ENCODE measurements at regions not wholly inside any gene's neighbourhood (a gene's known extent, or its start where the extent isn't known, plus 50 kb on each side); places are given as distances from the start of the nearest gene placed in this dataset.

DNA sequence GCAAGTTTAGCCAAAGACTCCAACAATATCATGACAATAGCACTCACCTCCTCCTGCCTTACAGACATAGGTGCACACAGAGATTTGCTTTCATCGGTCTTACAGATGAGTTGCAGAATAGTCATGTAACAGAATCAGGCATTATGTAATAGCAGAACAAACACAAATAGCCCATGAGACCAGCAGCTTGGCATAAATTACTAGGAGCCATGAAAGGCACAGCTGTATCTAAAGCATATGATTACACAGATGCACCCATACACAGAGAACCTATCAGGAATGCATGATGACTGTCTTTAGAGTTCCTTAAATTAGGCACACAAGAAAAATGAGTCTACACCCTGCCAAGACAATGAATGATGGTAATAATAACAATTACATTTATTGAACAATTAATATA is 342.0 kb upstream of the XYLT1 start:
- H3K4me3 ChIP-seq (ENCODE audit: low read depth, low read length) = no peak overlapping the region
- DNase-seq (ENCODE audit: low read depth) = no peak
- TF ChIP-seq, protein P1, sequence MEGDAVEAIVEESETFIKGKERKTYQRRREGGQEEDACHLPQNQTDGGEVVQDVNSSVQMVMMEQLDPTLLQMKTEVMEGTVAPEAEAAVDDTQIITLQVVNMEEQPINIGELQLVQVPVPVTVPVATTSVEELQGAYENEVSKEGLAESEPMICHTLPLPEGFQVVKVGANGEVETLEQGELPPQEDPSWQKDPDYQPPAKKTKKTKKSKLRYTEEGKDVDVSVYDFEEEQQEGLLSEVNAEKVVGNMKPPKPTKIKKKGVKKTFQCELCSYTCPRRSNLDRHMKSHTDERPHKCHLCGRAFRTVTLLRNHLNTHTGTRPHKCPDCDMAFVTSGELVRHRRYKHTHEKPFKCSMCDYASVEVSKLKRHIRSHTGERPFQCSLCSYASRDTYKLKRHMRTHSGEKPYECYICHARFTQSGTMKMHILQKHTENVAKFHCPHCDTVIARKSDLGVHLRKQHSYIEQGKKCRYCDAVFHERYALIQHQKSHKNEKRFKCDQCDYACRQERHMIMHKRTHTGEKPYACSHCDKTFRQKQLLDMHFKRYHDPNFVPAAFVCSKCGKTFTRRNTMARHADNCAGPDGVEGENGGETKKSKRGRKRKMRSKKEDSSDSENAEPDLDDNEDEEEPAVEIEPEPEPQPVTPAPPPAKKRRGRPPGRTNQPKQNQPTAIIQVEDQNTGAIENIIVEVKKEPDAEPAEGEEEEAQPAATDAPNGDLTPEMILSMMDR (IDR thresholded peaks at IDR 0.05; ENCODE audit: insufficient read depth, low read length) = no peak

DNA sequence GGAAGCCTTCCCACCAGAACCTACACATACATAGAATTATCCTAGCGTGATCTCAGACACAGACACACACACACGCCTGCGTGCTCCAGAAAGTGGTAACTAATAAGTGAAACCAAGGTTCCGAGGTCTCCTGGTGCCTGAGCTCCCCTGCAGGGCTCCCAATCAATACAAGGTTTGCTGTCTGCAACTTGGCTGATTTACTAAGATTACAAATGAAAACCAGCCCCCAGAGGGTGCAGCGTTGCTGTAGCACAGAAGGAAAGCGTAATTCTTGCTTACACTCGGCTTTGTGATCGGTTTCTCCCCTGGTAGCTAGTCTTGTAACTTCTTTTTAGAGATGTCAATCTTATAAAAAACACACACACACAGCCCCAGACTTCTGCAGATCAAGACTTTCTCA is 334.1 kb upstream of the XYLT1 start:
- no peak overlapping the region for H3K4me3 ChIP-seq (ENCODE audit: low read depth, low read length)
- DNase-seq (ENCODE audit: low read depth) = no peak
- TF ChIP-seq, protein P1 (IDR thresholded peaks at IDR 0.05; ENCODE audit: insufficient read depth, low read length) = no peak

DNA sequence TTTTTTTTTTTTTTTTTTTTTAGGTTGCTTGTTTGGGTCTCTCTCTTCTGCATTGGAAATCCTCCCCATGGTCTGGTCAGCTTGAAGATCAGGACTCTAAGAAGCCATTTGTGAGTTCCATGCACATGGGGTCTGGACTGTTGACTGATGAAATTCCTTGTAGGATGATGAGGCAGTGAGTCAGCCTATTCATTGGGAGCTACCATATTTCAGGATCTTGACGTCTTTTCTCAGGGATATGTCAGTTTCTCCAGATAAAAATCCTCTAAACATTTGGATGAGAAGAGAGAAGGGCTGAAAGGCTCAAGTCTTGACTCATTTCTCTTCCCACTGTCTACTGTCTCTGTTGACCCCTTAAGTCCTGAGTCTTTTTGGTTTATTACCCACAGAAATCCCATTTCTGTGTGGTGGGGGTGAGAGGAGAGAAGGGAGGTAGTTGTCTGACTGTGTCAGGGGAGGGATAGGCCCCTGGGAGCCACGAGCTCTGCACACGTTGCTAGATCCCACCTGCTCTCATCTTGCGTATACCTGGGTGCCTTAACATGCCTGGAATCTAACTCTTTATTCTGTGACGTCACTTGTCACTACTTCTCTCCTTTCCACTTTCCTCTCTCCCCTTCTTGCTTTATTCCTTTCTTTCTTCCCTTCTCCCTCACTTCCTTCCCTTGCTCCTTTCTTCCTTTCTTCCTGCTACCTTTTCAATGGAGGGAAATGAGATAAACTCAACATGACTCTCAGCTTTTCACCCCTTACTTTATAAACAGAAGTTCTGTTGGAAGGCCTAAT is 333.1 kb upstream of the XYLT1 start:
- no peak overlapping the region for H3K4me3 ChIP-seq (ENCODE audit: low read depth, low read length)
- peak; percentile 93 for DNase-seq (ENCODE audit: low read depth)
- TF ChIP-seq, protein P1 (IDR thresholded peaks at IDR 0.05; ENCODE audit: insufficient read depth, low read length) = no peak

DNA sequence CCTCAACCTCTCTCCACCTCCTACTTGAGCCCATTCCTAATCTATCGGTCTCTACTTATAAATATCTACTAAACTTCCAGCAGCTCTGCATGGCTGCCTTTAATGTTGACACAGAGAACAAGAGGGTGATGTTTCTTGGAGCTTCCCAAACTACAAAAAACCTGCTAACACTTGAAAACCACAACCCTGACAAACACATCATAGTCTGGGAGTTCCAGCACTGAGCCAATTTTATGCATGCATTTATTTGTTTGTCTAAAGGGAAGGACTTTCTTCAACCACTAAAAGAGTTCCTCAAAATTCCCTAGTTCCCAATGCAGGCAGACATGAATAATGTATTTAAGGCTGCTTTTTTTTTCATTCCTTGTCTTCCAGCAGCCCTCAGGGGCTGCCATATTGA is 331.8 kb upstream of the XYLT1 start:
- H3K4me3 ChIP-seq (ENCODE audit: low read depth, low read length) = no peak overlapping the region
- TF ChIP-seq, protein P1 (IDR thresholded peaks at IDR 0.05; ENCODE audit: insufficient read depth, low read length) = no peak
- DNase-seq (ENCODE audit: low read depth) = peak; percentile 52

DNA sequence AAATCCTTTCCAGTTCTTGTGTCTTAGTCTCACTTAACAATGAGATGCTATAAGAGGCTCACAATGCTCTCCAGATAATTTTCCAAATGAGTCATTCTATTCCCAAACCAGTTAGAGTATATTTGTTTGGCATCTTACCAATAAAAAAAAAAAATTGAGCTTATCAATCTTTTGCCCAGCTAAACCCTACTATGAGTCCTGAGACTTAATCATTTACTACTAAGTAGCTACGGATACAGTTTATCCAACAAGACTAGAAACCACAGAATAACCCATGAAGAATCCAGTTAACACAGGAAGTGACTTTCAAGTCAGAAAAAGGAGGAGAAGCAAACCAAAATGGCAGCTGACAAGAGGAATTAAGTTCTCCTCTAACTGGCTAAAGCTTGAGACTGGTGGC is 330.3 kb upstream of the XYLT1 start:
- TF ChIP-seq, protein P1 (IDR thresholded peaks at IDR 0.05; ENCODE audit: insufficient read depth, low read length) = no peak
- H3K4me3 ChIP-seq (ENCODE audit: low read depth, low read length) = no peak overlapping the region
- peak; percentile 46 for DNase-seq (ENCODE audit: low read depth)

DNA sequence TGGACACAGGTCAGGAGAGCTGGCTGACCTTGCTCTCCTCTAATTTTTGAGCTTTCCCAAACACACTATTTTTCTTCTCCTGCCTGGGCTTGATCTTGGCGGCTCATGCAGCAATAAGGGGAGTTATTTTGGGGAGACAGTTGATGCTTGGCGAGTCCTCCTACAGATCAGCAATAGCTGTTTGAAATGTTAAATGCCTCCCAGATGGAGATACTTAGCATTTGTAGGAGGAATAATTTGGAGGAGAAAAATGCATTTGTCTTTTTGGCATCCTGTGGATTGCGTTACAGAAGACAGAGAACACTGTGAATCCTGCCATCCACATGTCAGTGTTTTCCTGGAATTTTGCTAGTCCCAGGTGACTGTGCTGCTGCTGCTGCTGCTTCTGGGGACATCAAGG is 328.0 kb upstream of the XYLT1 start:
- TF ChIP-seq, protein P1 (IDR thresholded peaks at IDR 0.05; ENCODE audit: insufficient read depth, low read length) = no peak
- no peak for DNase-seq (ENCODE audit: low read depth)
- no peak overlapping the region for H3K4me3 ChIP-seq (ENCODE audit: low read depth, low read length)

DNA sequence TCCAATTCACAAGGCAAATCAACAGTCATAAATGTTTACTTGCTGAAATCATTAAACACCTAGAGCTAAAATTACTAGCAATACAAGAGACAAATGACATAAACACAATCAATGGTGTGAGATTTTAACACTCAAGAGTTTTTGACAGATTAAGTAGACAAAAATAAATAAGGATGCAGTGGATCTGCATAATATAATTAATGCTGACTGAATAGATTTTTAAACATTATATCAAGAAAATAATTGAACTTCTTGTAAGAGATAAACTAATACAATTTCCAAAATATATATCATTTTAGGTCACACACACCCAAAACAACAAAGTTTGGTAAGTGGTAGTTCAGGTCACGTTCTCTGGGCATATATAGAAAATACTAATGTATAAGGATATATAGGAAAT is 322.6 kb upstream of the XYLT1 start:
- no peak overlapping the region for H3K4me3 ChIP-seq (ENCODE audit: low read depth, low read length)
- TF ChIP-seq, protein P1 (IDR thresholded peaks at IDR 0.05; ENCODE audit: insufficient read depth, low read length) = no peak
- DNase-seq (ENCODE audit: low read depth) = no peak
